TTC549 (cell line): ENCODE measurements at regions not wholly inside any gene's neighbourhood (a gene's known extent, or its start where the extent isn't known, plus 50 kb on each side); places are given as distances from the start of the nearest gene placed in this dataset.
"Not testable (repeated sequence)": the region's sequence is repeated elsewhere in the genome, so short reads cannot be mapped to it uniquely, and the experiment has no call there.

ENCODE experiments used
- FAIRE-seq: peaks from 2 replicates; lab custom pipeline; 2012; peaks lifted over from hg19 to GRCh38; lab: Jason Lieb, UNC

DNA sequence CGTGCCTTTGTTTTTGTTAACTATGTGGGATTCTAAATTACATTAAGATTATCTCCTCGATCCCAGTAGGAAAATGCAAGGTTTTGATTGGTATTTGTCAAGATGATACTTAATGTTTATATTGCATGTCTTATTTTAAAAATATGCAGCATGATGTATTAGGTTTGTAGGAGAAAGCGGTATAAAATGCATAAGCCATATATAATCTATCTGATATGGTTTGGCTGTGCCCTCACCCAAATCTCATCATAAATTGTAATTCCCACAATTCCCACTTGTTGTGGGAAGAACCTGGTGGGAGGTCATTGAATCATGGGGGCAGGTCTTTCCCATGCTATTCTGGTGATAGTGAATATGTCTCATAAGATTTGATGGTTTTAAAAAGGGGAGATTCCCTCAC lies 198.1 kb upstream of the NCAM2 start:
- FAIRE-seq = no peak

DNA sequence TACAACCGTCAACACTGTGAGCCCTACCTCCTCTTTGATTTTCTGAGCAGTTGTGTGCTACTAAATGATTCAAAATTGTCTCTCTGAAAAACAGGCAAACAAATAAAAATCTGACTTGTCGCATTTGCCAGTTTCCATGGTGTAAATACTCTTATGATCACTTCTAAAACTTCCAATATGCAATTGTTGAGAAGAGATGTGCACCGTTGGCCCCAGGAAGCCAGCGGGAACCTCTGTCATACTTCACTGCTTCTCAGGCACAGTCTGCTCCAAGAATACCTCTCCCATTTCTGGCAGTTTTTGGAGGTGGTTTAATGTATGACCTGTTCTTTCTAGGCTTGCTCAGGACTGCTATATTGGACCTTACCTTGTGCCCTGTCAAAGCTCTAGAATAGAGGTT lies 196.0 kb upstream of the NCAM2 start:
- FAIRE-seq = no peak

DNA sequence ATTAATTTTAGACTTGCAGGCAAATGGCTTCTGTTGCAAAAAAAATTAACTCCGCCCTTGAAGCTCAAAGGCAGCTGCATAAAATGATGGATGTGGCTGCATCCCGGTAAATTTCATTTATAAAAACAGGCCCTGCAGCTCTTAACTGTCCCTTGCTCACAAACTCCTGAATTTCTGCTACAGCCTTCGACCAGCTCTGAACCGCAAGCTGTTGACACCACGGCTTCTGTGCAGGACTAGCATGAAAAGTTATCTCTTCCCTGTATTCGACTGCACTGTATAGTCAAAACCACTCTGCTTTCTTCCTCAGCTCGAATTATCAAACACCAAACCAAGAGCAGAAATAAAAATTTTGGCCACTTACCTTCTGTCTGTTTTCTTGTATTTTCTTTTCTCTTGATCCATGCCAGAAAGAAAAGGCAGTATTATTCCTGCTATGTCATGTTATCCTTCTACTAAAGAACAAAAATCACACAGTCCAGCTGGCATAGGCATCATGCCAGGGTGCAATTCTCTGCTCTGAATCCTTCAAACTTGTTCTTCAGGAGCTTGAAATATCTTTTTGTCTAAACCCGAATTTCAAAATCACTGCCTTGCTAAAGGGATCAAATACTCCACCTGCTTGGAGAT lies 195.5 kb upstream of the NCAM2 start:
- no peak for FAIRE-seq

DNA sequence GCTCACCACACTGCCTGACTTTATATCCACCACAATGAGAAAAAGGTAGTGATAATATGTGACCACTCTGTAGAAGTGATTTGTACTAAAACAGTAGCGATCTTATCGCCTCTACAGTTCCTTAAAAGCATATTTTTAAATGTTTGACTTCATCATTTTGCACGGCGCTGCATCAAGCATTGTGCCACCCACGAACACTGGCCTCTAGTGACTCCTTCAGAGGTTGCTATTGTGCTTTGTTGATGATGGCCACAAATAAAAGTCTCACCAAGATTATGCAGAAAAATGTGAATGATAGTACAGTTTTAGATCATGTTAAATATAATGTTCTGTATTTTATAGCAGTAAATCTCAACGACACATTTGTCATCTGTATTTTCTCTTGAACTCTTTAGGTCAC lies 186.5 kb upstream of the NCAM2 start:
- no peak for FAIRE-seq

DNA sequence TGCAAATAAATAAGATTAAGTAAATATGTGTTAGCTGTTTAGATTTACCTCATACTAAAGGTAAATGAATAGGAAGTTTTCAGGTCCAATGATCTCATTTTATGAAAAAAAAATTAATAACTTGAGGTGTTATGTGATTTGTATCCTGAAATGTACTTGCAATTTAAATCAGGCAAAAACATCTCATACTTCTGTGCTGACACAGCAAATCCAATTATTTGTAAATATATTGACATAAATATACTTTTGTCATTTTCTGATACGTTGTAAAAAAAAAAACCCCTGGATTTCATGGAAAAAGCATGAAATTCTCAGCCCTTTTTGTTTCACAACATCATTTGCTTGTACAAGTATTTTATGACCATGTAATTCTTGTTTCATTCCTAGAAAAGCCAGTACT lies 184.1 kb upstream of the NCAM2 start:
- FAIRE-seq = no peak

DNA sequence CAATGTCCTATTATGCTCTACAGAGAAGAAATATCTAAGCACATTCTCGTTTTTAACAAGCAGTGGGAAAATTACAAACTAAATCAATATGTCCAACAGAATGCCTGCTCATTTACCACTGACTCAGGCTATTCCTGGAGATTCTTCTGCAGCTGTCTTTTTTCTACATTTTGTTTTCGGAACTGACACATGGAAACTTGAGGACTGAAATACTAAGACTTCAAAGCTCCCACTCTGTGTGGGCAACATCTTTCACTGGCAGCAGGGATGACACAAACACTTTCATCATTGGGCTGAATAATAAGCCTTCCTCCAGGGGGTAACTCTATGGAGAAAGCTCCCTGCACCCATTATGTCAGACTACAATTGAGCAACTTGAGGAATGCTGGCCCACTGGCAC lies 175.5 kb upstream of the NCAM2 start:
- no peak for FAIRE-seq

DNA sequence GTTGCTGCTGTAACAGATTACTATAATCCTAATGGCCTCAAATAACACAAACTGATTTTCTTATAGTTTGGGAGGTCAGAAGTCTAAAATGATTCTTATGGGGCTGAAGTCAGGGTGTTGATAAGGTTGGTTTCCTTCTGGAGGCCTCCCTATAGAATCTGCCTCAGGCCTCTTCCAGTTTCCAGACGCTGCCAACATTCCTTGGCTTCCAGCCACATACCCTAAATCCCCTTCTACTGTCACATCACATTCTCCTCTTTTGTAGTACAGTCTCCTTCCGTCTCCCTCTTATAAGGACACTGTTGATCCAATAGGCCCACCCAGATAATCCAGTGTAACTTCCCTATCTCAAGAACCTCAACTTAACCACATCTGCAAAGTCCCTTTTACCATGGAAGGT lies 145.3 kb upstream of the NCAM2 start:
- FAIRE-seq = no peak

DNA sequence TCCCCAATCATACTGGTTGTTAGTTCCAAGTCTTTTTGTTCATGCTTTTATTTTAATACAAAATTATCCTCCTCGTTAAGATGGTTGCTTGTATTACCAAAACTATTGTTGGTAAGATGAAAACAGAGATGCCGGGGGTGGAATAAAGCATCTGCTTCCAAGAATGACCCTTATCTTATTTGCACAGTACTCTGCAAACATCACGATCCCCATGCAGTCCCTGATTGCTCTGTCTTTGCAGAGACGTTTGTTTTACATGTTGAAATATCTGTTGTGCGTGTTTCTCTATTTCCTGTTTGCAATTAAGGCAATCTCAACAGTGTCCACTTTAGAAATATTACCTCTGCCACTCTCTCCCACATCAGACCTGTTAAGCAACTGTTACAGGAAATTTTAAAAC lies 141.3 kb upstream of the NCAM2 start:
- FAIRE-seq = no peak

DNA sequence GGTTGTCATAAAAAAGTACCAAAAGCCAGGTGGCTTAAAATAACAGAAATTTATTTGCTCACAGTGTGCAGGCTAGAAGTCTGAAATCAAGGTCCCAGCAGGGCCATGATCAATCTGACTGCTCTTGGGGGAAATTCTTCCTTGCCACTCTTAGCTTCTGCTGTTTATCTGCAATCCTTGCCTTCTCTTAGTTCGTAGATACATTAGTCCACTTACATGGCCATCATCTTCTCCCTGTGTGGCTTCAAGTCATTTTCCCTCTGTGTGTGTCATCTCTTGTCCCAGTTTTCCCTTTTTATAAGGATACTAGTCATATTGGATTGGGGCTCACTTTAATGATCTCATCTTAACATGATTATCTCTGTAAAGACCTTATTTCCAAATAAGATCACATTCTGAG lies 124.0 kb upstream of the NCAM2 start:
- no peak for FAIRE-seq

DNA sequence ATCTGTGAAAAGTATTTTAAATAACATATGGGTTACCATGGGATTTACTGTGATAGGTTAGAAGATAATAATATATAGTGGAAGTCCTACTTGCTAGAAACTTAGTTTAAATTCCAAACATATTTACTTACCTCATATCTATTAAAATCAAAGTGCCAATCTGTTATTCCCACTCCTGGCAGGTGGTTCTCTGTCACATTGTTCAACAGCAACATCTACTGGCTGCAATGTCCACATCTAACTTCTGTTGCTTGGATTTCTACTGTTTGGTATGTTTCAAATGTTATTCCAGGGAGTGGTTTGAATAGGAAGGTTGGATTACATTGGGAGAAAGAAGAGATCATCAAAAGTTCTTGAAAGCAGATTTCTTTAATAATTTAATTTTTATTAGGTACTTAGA lies 122.5 kb upstream of the NCAM2 start:
- no peak for FAIRE-seq

DNA sequence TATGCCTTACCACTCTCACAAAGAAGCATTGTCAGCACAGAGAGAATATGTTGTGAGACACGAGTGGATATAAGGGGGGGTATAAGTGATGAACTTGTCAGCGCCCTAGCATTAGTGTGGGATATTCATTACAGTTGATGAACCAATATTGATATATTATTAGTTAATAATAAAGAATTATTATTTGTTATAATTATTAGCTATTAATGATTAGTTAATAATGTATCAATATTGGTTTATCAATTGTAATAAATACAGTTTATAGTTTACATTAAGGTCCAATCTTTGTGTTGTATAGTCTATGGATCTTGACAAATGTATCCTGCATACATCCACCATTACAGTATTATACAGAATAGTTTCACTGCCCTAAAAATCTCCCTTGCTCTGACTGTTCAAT lies 120.2 kb upstream of the NCAM2 start:
- no peak for FAIRE-seq

DNA sequence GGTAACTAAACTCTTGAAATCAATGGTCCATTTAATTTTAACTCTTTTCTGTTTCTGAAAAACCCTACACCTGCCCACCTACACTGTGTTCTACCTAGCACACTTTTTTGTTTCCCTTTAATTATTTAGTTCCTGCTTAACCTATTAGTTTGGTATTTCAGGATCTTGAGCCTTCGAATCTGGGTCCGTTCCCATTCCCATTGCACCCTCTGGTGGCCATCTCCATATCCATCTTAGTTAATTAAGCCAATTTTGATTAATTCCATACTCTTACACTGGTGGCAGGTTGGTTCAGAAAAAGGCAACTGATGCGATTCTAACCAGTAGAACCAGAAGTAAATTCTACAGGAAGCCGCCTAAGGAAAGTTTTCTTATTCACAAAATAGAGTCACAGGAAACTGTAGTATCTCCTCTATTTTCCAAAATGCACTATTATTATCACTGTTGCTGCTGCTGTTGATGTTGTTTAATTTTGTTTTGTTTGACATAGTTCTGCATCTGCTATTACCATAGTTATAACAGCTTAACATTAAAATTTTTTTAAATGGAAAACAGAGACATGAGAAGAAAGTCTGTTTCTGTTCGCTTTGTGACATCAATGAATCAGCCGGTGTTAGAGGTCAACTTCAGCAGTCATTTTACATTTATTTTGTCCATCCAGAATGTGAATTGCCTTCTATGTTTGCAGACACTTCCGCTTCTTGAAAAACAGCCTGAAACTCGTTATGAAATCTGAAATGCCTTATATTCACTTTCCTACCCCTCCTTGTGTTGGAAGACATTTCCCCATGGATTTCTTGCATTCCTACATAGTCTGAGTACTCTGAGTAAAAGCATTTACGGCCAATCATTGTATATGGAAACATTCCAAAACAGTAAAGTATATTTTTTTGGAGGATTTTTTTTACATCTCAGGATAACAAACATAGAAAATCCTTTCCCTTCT lies 115.5 kb upstream of the NCAM2 start:
- no peak for FAIRE-seq

DNA sequence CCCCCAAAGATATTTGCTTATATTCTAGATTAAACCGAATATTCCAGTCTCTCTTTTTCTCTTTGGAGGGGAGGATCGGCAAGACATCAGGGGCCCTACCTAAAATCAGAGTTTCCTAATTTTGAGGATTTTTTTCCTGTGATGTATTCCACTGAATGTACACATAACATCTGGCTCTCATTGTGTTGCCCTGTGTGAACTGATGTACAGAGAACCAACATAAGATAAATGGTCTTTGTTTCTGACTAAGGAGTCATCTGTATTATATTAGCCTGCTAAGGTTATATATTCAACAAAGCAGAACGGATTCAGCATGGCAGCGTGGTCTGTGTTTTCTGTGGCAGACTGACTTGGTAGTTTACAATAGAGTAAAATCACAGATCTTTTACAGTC lies 114.8 kb upstream of the NCAM2 start:
- no peak for FAIRE-seq

DNA sequence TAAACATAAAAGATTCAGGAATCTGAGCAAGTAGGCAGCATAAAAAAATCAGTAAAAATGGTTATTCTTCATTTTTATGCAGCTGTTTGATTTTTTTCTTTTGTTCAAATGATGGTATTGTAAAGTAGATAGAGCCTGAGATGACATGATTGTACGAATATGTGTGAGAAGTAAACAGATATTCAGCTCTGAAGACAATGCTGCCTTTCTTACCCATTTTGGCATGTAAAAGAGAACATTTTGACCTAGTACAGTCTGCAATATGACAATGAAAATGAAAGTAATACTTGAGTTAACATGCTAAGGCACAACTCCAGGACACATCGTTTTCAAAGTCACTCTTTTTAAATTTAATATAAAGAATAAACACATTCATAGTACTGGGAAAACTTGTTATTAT lies 95.7 kb upstream of the NCAM2 start:
- no peak for FAIRE-seq

DNA sequence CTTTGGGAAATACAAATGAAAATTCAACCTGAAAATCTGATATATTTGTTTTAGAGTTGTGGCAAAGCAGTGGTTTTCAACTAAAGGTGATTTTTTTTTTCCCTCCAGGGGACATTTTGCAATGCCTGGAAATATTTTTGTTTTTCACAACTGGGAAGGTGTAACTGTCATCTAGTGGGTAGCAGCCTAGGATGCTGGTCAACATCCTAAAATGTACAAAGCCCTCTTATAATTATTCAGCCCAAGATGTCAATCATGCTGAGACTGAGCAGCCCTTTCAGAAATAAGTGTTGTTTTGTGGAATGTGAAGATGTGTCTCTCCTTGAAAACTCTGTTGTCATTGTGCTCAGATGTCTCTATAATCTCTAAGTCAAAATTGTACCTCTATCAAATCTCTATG lies 95.2 kb upstream of the NCAM2 start:
- FAIRE-seq = no peak

DNA sequence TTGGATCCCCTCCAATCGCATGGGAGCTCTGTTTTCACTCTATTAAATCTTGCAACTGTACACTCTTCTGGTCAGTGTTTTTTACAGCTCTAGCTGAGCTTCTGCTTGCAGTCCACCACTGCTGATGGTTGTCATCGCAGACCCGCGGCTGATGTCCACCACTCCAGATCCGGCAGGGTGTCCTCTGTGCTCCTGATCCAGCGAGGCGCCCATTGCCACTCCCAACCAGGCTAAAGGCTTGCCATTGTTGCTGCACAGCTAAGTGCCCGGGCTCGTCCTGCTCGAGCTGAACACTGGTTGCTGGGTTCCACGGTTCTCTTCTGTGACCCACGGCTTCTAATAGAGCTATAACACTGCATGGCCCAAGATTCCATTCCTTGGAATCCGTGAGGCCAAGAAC lies 70.7 kb upstream of the NCAM2 start:
- not testable (repeated sequence) for FAIRE-seq

DNA sequence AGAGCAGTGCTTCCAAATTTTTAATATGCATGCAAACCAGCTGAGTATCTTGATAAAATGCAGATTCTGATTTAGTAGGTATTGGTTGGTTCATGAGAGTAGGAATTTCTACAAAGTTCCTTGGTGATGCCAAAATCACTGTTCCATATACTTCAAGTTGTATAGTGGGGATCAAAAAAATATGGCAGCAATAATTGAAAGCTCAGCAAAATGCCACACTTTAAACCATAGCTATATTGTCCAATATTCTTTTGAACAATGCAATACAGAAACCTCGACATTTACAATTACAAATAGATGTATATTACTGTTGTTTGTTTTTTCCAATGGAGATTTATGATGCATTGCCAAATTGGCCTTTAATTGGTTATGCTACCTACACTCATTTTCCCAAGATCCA lies 55.7 kb upstream of the NCAM2 start:
- FAIRE-seq = no peak

DNA sequence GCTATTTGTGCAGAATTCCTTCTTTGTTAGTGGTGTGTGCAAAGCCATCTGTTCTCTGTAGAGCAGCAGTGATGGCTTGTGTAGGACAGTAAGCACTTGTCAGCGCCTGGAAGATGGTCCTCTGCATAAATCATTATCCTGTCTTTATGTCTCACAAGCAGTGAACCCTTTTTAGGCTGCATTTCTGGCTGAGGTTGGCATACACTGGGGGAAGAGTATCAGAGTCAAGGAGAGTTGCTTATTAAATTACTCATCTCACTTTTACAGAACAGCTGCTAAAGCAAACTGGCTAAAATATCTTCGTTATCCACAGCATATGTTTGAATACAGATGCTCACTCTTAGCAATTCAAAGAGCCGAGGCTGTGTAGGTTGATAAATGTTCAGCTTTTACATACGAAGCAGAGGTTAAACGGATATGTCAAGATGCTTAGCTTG lies 54.6 kb upstream of the NCAM2 start:
- no peak for FAIRE-seq

DNA sequence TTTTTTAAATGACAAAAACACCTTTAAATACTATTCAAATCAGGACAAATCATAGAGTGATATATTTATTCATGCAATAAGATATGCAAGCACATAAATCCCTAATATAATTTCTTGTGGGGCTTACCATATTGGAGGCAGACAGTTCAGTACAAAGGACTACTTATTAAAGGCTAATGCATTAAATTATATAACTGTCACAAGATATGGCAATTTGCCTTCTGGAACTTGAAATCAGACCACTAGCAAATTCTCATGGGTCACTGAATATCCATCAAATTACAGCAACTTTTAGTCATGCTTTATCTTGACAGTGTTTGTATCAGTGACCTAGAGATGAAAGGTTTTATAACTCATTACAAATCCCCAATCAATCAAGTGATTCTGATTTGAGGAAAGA lies 54.1 kb upstream of the NCAM2 start:
- no peak for FAIRE-seq

DNA sequence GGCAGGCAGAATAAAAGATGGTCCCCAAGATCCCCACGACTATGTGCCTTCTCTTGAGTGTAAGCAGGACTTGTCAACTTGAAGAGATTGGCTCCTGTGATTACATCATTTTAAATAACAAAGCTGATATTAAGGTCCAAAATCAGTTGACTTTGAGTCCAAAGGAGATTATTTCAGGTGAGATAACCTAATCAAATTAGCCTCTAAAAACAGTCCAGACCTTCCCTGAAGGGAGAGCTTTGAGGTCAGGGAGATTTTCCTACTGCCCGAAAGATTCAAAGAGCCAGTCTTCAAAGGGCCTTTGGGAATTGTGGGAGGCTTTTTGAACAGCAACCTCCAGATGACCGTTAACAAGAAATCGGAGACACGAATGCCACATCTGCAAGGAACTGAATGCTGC lies 51.5 kb upstream of the NCAM2 start:
- no peak for FAIRE-seq
